Spleen (tissue), 11 donors: ENCODE measurements at regions not wholly inside any gene's neighbourhood (a gene's known extent, or its start where the extent isn't known, plus 50 kb on each side); places are given as distances from the start of the nearest gene placed in this dataset.

ENCODE experiments used
- DNase-seq: peaks from one replicate; pipeline ENCODE4 v3.0.0-alpha.2; 2020
- H3K27ac ChIP-seq, 8 donors: fragments of 200-600 bp; sonication (generic) in 7 of 8; 1 replicate in 4 of 8; 2 replicates in 4 of 8; pipeline versions ENCODE4 v1.5.0 to v1.8.0; 2016 to 2021; ENCODE audit warnings: inconsistent platforms in 4 of 8, mild to moderate bottlenecking in 4 of 8, moderate library complexity in 1 of 8
- H3K27me3 ChIP-seq, 7 donors: fragments of 200-600 bp; sonication (generic) in 6 of 7; replicated peaks in 1 of 7; 1 replicate in 4 of 7; 2 replicates in 3 of 7; pipeline versions ENCODE4 v1.5.0 to v1.8.0; 2016 to 2021; ENCODE audit warnings: inconsistent platforms in 3 of 7, mild to moderate bottlenecking in 1 of 7
- H3K36me3 ChIP-seq, 6 donors: fragments of 200-600 bp; sonication (generic) in 5 of 6; 1 replicate in 4 of 6; 2 replicates in 2 of 6; pipeline versions ENCODE4 v1.5.0 to v1.8.0; 2016 to 2021; ENCODE audit warnings: inconsistent platforms in 2 of 6
- H3K4me1 ChIP-seq, 6 donors: fragments of 200-600 bp; sonication (generic) in 5 of 6; 1 replicate in 3 of 6; 2 replicates in 3 of 6; pipeline versions ENCODE4 v1.5.0 to v1.8.0; 2016 to 2021; ENCODE audit warnings: inconsistent platforms in 3 of 6
- H3K4me3 ChIP-seq, 8 donors: fragments of 200-600 bp; sonication (generic) in 7 of 8; 1 replicate in 4 of 8; 2 replicates in 4 of 8; pipeline versions ENCODE4 v1.5.0 to v1.8.0; 2016 to 2021; ENCODE audit warnings: inconsistent platforms in 4 of 8, mild to moderate bottlenecking in 4 of 8, moderate library complexity in 2 of 8
- H3K9me3 ChIP-seq, 8 donors: fragments of 200-600 bp; sonication (generic) in 7 of 8; 1 replicate in 4 of 8; 2 replicates in 4 of 8; pipeline versions ENCODE4 v1.5.0 to v1.8.0; 2016 to 2021; ENCODE audit warnings: inconsistent platforms in 4 of 8
- CTCF ChIP-seq, 11 experiments: fragments of 200-600 bp in 7 of 11; fragments of 450-650 bp in 4 of 11; sonication (generic) in 4 of 11; IDR thresholded peaks in 8 of 11; conservative IDR thresholded peaks in 3 of 11; 1 replicate in 7 of 11; 2 replicates in 4 of 11; pipeline versions ENCODE4 v1.4.0 to v1.8.0; 2016 to 2021; ENCODE audit warnings: antibody characterized with exemption in 11 of 11, inconsistent platforms in 4 of 11, mild to moderate bottlenecking in 1 of 11
- POLR2A ChIP-seq, 3 donors: fragments of 450-650 bp; IDR thresholded peaks; one replicate each; pipeline ENCODE4 v1.5.1; 2017; ENCODE audit warnings: antibody characterized with exemption in 3 of 3, mild to moderate bottlenecking in 1 of 3
- POLR2AphosphoS5 ChIP-seq, 3 donors: sonication (generic); formaldehyde crosslinking; IDR thresholded peaks; one replicate each; pipeline ENCODE4 v1.5.1; 2017; ENCODE audit warnings: antibody characterized with exemption in 3 of 3
- WGBS, 5 donors: extraction: QIAGEN DNeasy Blood & Tissue Kit in 3 of 5; methylation state at CpG; one replicate each; pipeline versions ENCODE4 v1.1.5 to v1.1.7; 2013 to 2018; 5-methylcytosine and 5-hydroxymethylcytosine counted together
- intact Hi-C: fragments of 100-400 bp; cut with DNase I; formaldehyde crosslinking; loops from one replicate; pipeline ENCODE4 v1.15.0; 2023; ENCODE audit warnings: low total_unique reads
- donor health status: healthy with polysubstance abuse.
- donor health status: DM: no; HTN: no; CAD: no; lungs with moderate emphysema.
- donor health status: DM: no; HTN: no; CAD: no.
- donor health status: Bipolar disorder and iron deficiency.
- donor health status: healthy.
- donor health status: DM: no; HTN: no; CAD: no.
- donor health status: DM: yes; HTN: yes; CAD: no.

GRCh38 chr21:31408301-31409088 is 64.4 kb upstream of the TIAM1 start:
- no peaks in the 10 kb centered on the region for H3K27me3 ChIP-seq
- H3K9me3 ChIP-seq, result no peaks in the 10 kb centered on the region
- TF ChIP-seq CTCF (IDR thresholded peaks at IDR 0.05 in 8 of 11, conservative IDR thresholded peaks at IDR 0.05 in 3 of 11) (no peak), POLR2A (IDR thresholded peaks at IDR 0.05) (no peak), POLR2AphosphoS5 (IDR thresholded peaks at IDR 0.05) (no peak)
- H3K4me1 ChIP-seq, result peaks cover 0 to 5% (median 0%) of the 10 kb centered on the region in 6 donors
- DNase-seq, result no peak
- no peaks in the 10 kb centered on the region for H3K36me3 ChIP-seq
- 74 to 86% (median 82%) methylated on average over 10 of the region's 10 CpGs for WGBS, 5 donors
- no peak overlapping the region for H3K4me3 ChIP-seq
- intact Hi-C loops, result no loop called here
- no peak overlapping the region for H3K27ac ChIP-seq

- Histone ChIP-seq H3K9me3 (no peaks in the 10 kb centered on the region), H3K27ac (no peak overlapping the region), H3K4me1 (peaks cover 0 to 5% (median 0%) of the 10 kb centered on the region in 6 donors), H3K4me3 (no peak overlapping the region), H3K27me3 (no peaks in the 10 kb centered on the region), H3K36me3 (no peaks in the 10 kb centered on the region)
- TF ChIP-seq POLR2AphosphoS5 (IDR thresholded peaks at IDR 0.05) (no peak), POLR2A (IDR thresholded peaks at IDR 0.05) (no peak), CTCF (IDR thresholded peaks at IDR 0.05 in 8 of 11, conservative IDR thresholded peaks at IDR 0.05 in 3 of 11) (no peak)
- 75 to 94% (median 81%) methylated on average over 2 of the region's 2 CpGs for WGBS, 5 donors
- intact Hi-C loops, result no loop called here
- no peak for DNase-seq
These were observed 62.4 kb upstream of the TIAM1 start for GRCh38 chr21:31406510-31406909.

GRCh38 chr21:31405604-31406003 is 61.5 kb upstream of the TIAM1 start:
- Histone ChIP-seq H3K4me3 (no peak overlapping the region), H3K27ac (no peak overlapping the region), H3K4me1 (peaks cover 0 to 2% (median 0%) of the 10 kb centered on the region in 6 donors), H3K27me3 (no peaks in the 10 kb centered on the region), H3K36me3 (no peaks in the 10 kb centered on the region), H3K9me3 (no peaks in the 10 kb centered on the region)
- no peak for DNase-seq
- intact Hi-C loops, result no loop called here
- no peak for TF ChIP-seq POLR2A (IDR thresholded peaks at IDR 0.05)
- TF ChIP-seq CTCF (IDR thresholded peaks at IDR 0.05 in 8 of 11, conservative IDR thresholded peaks at IDR 0.05 in 3 of 11), result no peak
- no peak for TF ChIP-seq POLR2AphosphoS5 (IDR thresholded peaks at IDR 0.05)
- 68 to 85% (median 83%) methylated on average over 3 of the region's 3 CpGs for WGBS, 5 donors

GRCh38 chr21:31403596-31404333 is 59.7 kb upstream of the TIAM1 start:
- Histone ChIP-seq H3K27ac (no peak overlapping the region), H3K27me3 (no peaks in the 10 kb centered on the region), H3K36me3 (no peaks in the 10 kb centered on the region), H3K4me1 (peaks cover 0 to under 1% (median 0%) of the 10 kb centered on the region in 6 donors), H3K9me3 (no peaks in the 10 kb centered on the region), H3K4me3 (no peak overlapping the region)
- TF ChIP-seq POLR2A (IDR thresholded peaks at IDR 0.05) (no peak), POLR2AphosphoS5 (IDR thresholded peaks at IDR 0.05) (no peak), CTCF (IDR thresholded peaks at IDR 0.05 in 8 of 11, conservative IDR thresholded peaks at IDR 0.05 in 3 of 11) (no peak)
- 39 to 61% (median 56%) methylated on average over 6 of the region's 6 CpGs for WGBS, 5 donors
- DNase-seq, result no peak
- intact Hi-C loops, result no loop called here
